ENCODE measurements at regions not wholly inside any gene's neighbourhood (a gene's known extent, or its start where the extent isn't known, plus 50 kb on each side); places are given as distances from the start of the nearest gene placed in this dataset.

DNA sequence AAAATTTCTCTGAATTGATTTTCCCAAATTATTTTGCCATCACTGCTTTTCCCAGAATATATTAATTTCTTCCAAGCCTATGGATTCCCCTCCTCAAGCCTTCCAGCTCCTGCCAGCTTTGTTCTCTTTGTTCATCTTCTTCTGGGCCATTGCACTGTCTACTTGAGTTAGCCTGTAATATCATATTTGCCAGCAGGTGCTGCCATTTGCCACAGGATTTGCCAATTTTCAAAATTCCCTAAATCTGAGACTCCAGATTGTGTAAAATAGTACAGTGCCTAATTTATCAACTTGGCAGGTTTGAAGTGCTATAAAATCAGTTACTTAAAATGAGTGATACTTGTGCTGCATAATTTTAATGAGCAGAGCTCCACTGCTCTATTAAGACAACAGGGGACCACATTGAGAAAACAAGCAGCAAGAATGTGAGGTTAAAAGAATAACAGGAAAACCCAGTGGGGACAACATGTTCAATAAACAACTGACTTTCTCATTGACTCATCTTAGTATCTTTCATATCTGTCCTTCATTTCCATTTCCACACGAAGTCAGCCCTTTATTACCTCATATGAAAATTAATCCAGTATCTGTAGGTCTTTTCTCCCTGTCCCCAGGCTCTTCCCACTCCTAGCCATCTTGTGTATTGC, 84.6 kb upstream of the CCDC196 start:
- peak; percentile 4 for DNase-seq (ENCODE audit: low read depth)
- TF ChIP-seq, protein P1, sequence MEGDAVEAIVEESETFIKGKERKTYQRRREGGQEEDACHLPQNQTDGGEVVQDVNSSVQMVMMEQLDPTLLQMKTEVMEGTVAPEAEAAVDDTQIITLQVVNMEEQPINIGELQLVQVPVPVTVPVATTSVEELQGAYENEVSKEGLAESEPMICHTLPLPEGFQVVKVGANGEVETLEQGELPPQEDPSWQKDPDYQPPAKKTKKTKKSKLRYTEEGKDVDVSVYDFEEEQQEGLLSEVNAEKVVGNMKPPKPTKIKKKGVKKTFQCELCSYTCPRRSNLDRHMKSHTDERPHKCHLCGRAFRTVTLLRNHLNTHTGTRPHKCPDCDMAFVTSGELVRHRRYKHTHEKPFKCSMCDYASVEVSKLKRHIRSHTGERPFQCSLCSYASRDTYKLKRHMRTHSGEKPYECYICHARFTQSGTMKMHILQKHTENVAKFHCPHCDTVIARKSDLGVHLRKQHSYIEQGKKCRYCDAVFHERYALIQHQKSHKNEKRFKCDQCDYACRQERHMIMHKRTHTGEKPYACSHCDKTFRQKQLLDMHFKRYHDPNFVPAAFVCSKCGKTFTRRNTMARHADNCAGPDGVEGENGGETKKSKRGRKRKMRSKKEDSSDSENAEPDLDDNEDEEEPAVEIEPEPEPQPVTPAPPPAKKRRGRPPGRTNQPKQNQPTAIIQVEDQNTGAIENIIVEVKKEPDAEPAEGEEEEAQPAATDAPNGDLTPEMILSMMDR (IDR thresholded peaks at IDR 0.05; ENCODE audit: insufficient read depth, low read length), result peak; percentile 34
- H3K4me3 ChIP-seq (ENCODE audit: low read depth, low read length), result no peak overlapping the region

DNA sequence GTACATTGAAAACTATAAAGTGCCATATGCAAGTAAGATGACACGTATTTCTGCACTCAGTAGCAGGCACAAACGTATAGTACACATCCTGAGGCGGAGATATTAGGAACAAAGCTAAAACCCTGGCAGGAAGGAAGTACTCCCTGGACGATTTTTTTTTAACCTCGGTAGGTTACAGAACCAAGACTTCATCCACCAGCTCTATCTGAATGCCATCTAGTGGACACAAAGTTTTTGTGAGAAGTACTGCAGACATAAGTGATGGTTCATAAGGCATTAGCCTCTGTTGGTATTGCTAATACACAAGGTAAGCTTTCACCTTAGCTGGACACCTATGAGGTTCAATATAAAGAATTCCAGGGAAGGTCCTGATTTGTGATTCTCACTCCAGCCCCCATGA, 83.0 kb upstream of the CCDC196 start:
- TF ChIP-seq, protein P1 (IDR thresholded peaks at IDR 0.05; ENCODE audit: insufficient read depth, low read length), result peak; percentile 59
- H3K4me3 ChIP-seq (ENCODE audit: low read depth, low read length), result no peak overlapping the region
- peak; percentile 69 for DNase-seq (ENCODE audit: low read depth)

DNA sequence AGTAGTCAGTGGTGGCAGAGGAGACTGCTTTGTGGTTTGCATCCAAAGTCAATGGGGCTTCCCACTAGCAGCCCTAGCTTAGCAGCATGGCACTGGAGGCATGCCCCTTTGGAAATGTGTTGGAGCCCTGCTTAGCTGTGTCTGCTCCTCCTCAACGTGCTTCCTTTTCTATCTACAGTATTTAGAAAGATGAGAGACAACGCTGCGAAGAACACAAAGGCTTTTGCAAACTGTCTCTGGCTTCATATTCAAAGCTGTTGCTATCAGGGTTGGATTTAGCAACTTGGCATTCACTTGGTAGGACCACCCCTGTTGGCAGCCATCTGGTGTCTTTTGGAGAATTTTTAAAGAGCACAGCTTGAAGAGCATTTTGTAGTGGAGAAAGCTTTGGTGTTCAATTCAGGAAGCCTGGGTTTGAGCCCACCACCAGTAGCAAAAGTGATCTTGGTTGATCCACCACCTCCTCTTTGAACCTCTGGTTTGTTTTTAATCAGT, 82.1 kb upstream of the CCDC196 start:
- no peak overlapping the region for H3K4me3 ChIP-seq (ENCODE audit: low read depth, low read length)
- DNase-seq (ENCODE audit: low read depth), result no peak
- TF ChIP-seq, protein P1 (IDR thresholded peaks at IDR 0.05; ENCODE audit: insufficient read depth, low read length), result no peak

DNA sequence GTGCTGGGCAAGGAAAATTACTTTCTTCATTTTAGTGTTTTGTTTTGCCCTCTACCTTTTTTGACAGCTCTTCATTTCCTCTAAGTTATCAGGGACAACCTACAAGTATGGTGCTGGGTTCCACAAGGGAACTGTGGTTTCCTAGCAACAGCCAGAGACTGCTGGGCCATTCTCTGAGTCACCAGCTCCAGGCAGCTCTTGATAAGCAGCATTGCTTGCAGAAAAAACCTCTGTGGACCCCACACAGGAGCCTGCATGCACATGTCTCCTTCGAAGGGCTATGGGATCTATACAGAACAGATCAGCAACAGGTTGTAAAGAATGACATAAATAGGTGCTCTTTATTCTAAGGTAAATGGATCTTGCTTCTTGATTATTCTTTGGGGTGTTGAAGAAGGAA, 81.0 kb upstream of the CCDC196 start:
- no peak overlapping the region for H3K4me3 ChIP-seq (ENCODE audit: low read depth, low read length)
- peak; percentile 32 for DNase-seq (ENCODE audit: low read depth)
- TF ChIP-seq, protein P1 (IDR thresholded peaks at IDR 0.05; ENCODE audit: insufficient read depth, low read length), result no peak

DNA sequence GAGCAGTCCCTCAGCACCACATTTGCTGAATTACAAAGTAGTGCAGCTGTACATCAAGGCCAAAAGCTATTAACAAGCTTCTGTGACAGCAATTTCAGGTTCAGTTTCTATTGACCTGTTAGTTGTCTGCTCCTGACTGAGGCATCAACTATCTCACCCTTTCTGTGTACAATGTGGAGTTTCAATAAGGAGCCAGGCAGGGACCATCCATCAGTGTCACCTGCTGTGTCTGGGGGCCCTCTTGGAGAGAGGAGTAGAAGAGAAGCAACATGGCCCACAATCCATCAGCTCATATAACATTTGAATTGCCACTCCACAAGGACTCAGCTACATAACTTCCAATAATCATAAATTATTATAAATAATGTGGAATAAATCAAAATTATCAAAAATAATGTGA, 72.3 kb upstream of the CCDC196 start:
- DNase-seq (ENCODE audit: low read depth), result no peak
- no peak overlapping the region for H3K4me3 ChIP-seq (ENCODE audit: low read depth, low read length)
- TF ChIP-seq, protein P1 (IDR thresholded peaks at IDR 0.05; ENCODE audit: insufficient read depth, low read length), result no peak

DNA sequence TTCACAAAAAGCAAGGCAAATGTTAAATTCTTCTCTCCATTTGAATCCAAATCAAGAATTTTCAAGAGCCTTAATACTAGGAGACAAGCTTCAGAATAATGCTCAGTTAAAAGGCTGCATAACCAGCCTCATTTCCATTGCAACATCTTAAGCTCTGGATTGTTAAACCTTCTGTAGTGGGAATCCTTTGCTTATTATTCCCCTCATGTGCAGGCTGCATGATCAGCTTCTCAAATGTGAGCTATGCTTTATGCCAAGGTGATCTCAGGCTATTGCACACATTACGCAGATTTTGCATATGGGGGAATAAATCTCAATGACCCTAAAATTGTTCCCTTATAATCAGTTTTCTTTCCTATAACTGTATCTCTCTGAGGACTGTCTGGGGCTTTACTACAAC, 71.7 kb upstream of the CCDC196 start:
- TF ChIP-seq, protein P1 (IDR thresholded peaks at IDR 0.05; ENCODE audit: insufficient read depth, low read length), result no peak
- no peak for DNase-seq (ENCODE audit: low read depth)
- H3K4me3 ChIP-seq (ENCODE audit: low read depth, low read length), result no peak overlapping the region

Data from fibroblast of the aortic adventitia (primary cell).